K562 (cell line): ENCODE measurements at regions not wholly inside any gene's neighbourhood (a gene's known extent, or its start where the extent isn't known, plus 50 kb on each side); places are given as distances from the start of the nearest gene placed in this dataset.

Experiments
- ATAC-seq: fragments of 200-7000 bp; cut with Tn5 transposase; 3 replicates; pipeline ENCODE4 v1.9.1; 2020; ENCODE audit warnings: moderate library complexity
- BruUV-seq: library from RNA; stranded (reverse); fragments of 400-500 nt; replicated peaks from 2 replicates; lab custom pipeline; 2021; lab: Mats Ljungman, UMichigan
- CTCF ChIA-PET: fragments of 300-600 bp; formaldehyde crosslinking; extraction: SDS; loops from one replicate; lab custom pipeline; 2021; ENCODE audit warnings: low intra/inter-chr PET ratio; lab: Yijun Ruan, JAX
- POLR2A ChIA-PET: fragments of 300-600, 350-650 bp; sonication (Branson Sonifier 250); formaldehyde crosslinking; extraction: SDS; loops from one replicate; lab custom pipeline; 2021; ENCODE audit warnings: antibody characterized with exemption, inconsistent platforms; lab: Yijun Ruan, JAX
- DNase-seq, 4 experiments: peaks; one replicate each; pipeline versions ENCODE4 v3.0.0 to v3.0.0-alpha.2; 2011 to 2018; ENCODE audit warnings: low spot score in 3 of 4, mixed read lengths in 3 of 4; ENCODE audit errors: extremely low read depth in 1 of 4
- FAIRE-seq: peaks from 2 replicates; lab custom pipeline; 2011; peaks lifted over from hg19 to GRCh38; lab: Jason Lieb, UNC
- H2AFZ ChIP-seq: 2 replicates; pipeline ENCODE4 v1.6.0; 2011; ENCODE audit warnings: low read depth, low read length, control low read depth, inconsistent platforms
- H3K27ac ChIP-seq: fragments of 200-600 bp; 3 replicates; pipeline ENCODE4 v1.8.0; 2011; ENCODE audit warnings: low read depth, mild to moderate bottlenecking, control low read depth, inconsistent platforms, low read length, moderate library complexity, mixed read lengths; ENCODE audit errors: extremely low read depth
- H3K27me3 ChIP-seq, 2 experiments: fragments of 300-600 bp in 1 of 2; 2 replicates in 1 of 2; 3 replicates in 1 of 2; pipeline versions ENCODE4 v1.6.0 to v1.8.0; 2011; ENCODE audit warnings: inconsistent platforms in 2 of 2, low read length in 2 of 2, mild to moderate bottlenecking in 1 of 2, mixed read lengths in 1 of 2, moderate library complexity in 1 of 2; ENCODE audit not compliant: control insufficient read depth in 2 of 2, insufficient read depth in 2 of 2
- H3K36me3 ChIP-seq: fragments of 300-600 bp; 3 replicates; pipeline ENCODE4 v1.8.0; 2011; ENCODE audit warnings: mild to moderate bottlenecking, low read length, inconsistent platforms; ENCODE audit not compliant: control insufficient read depth, insufficient read depth
- H3K4me1 ChIP-seq, 2 experiments: fragments of 200-600 bp in 1 of 2; replicated peaks in 1 of 2; 2 replicates in 1 of 2; 3 replicates in 1 of 2; pipeline versions ENCODE4 v1.5.1 to v1.8.0; 2011; ENCODE audit warnings: inconsistent platforms in 2 of 2, low read length in 2 of 2, mild to moderate bottlenecking in 1 of 2, mixed read lengths in 1 of 2, moderate library complexity in 1 of 2; ENCODE audit not compliant: control insufficient read depth in 2 of 2, insufficient read depth in 2 of 2
- H3K4me2 ChIP-seq: 2 replicates; pipeline ENCODE4 v1.6.1; 2011; ENCODE audit warnings: low read length, control low read depth, inconsistent platforms, mixed read lengths; ENCODE audit not compliant: insufficient read depth
- H3K4me3 ChIP-seq: fragments of 200-600 bp; sonication (generic), shearing (Covaris generic); 2 replicates; pipeline ENCODE4 v1.5.1; 2016; ENCODE audit warnings: control low read depth, inconsistent platforms
- H3K79me2 ChIP-seq: fragments of 200-600 bp; 3 replicates; pipeline ENCODE4 v1.8.0; 2011; ENCODE audit warnings: low read length, inconsistent platforms; ENCODE audit not compliant: control insufficient read depth, insufficient read depth
- H3K9ac ChIP-seq, 2 experiments: 2 replicates each; pipeline versions ENCODE4 v1.6.0 to v1.6.1; 2011; ENCODE audit warnings: low read depth in 2 of 2, low read length in 2 of 2, control low read depth in 1 of 2, inconsistent platforms in 1 of 2, mild to moderate bottlenecking in 1 of 2, mixed read lengths in 1 of 2; ENCODE audit not compliant: insufficient read depth in 1 of 2
- H3K9me1 ChIP-seq: one replicate; pipeline ENCODE4 v1.6.0; 2011; ENCODE audit warnings: inconsistent platforms, mild to moderate bottlenecking, low read length, moderate library complexity; ENCODE audit not compliant: control insufficient read depth, insufficient read depth
- H3K9me3 ChIP-seq: replicated peaks from 2 replicates; pipeline ENCODE4 v1.5.1; 2011; ENCODE audit warnings: low read depth, low read length, inconsistent platforms; ENCODE audit not compliant: control insufficient read depth, insufficient read depth
- H4K20me1 ChIP-seq: replicated peaks from 2 replicates; pipeline ENCODE4 v1.6.1; 2011; ENCODE audit warnings: low read length, inconsistent platforms, mixed read lengths; ENCODE audit not compliant: control insufficient read depth, insufficient read depth
- C11orf30 ChIP-seq: fragments of 450-650 bp; IDR thresholded peaks from 2 replicates; pipeline ENCODE4 v1.6.1; 2016; ENCODE audit warnings: low read depth, mild to moderate bottlenecking
- CEBPG ChIP-seq, 3 experiments: fragments of 200-800 bp in 1 of 3; sonication (Bioruptor generic) in 1 of 3; sonication (generic) in 1 of 3; formaldehyde crosslinking in 1 of 3; IDR thresholded peaks in 2 of 3; conservative IDR thresholded peaks in 1 of 3; 2 replicates each; pipeline versions ENCODE4 v1.6.1 to v1.8.0; 2016 to 2022; ENCODE audit warnings: missing compliant biosample characterization in 2 of 3, missing genetic modification characterization in 2 of 3, mild to moderate bottlenecking in 1 of 3, missing genetic modification reagents in 1 of 3
- ETV5 ChIP-seq: sonication (generic); formaldehyde crosslinking; IDR thresholded peaks from 2 replicates; pipeline ENCODE4 v1.4.0; 2020; ENCODE audit warnings: low read depth, mild to moderate bottlenecking, missing genetic modification reagents
- HNRNPK ChIP-seq: fragments of 200-400 bp; formaldehyde crosslinking; IDR thresholded peaks from one replicate; pipeline ENCODE4 v1.6.1; 2018; ENCODE audit warnings: mild to moderate bottlenecking, low read depth, low read length; ENCODE audit not compliant: poor library complexity, severe bottlenecking
- NR2C2 ChIP-seq, 2 experiments: fragments of 200-800 bp in 1 of 2; sonication (Bioruptor generic) in 1 of 2; sonication (generic) in 1 of 2; formaldehyde crosslinking in 1 of 2; IDR thresholded peaks; 2 replicates each; pipeline versions ENCODE4 v1.6.1 to v1.8.0; 2016 to 2022; ENCODE audit warnings: mild to moderate bottlenecking in 1 of 2, missing compliant biosample characterization in 1 of 2, missing genetic modification characterization in 1 of 2, missing genetic modification reagents in 1 of 2
- RHOXF2B ChIP-seq: fragments of 250-450 bp; sonication (Bioruptor Pico); conservative IDR thresholded peaks from 2 replicates; pipeline ENCODE4 v1.5.1; 2021
- ZNF232 ChIP-seq: sonication (generic); formaldehyde crosslinking; IDR thresholded peaks from 2 replicates; pipeline ENCODE4 v1.8.0; 2022; ENCODE audit warnings: mild to moderate bottlenecking, missing genetic modification reagents
- WGBS: fragments of 100-300 bp; shearing (Covaris generic); methylation state at CpG from one replicate; pipeline ENCODE4 v1.1.6; 2016; ENCODE audit warnings: low coverage, mixed read lengths; ENCODE audit not compliant: insufficient coverage; ENCODE audit errors: missing lambda C conversion rate; 5-methylcytosine and 5-hydroxymethylcytosine counted together
- in situ Hi-C: fragments of 300-500 bp; cut with MboI; formaldehyde crosslinking; loops from 4 replicates; pipeline ENCODE4 v1.15.0; 2018; ENCODE audit warnings: inconsistent platforms, mixed read lengths
- intact Hi-C: fragments of 100-400 bp; cut with micrococcal nuclease; formaldehyde crosslinking; loops from 2 replicates; pipeline ENCODE4 v1.14.2; 2022
- TF ChIP-seq, protein P1 (sequence below): sonication (generic); formaldehyde crosslinking; IDR thresholded peaks from 2 replicates; pipeline ENCODE4 v1.8.0; 2022; ENCODE audit warnings: mild to moderate bottlenecking, missing genetic modification reagents
- TF ChIP-seq, protein P2 (sequence below): fragments of 200-800 bp; sonication (Bioruptor generic); IDR thresholded peaks from 2 replicates; pipeline ENCODE4 v1.6.1; 2017; ENCODE audit warnings: missing genetic modification characterization, missing compliant biosample characterization

GRCh38 chr13:31891472-31891871 is 140.1 kb upstream of the FRY start:
- Histone ChIP-seq H3K36me3 (no peaks in the 10 kb centered on the region), H3K4me3 (no peak overlapping the region), H3K9me3 (no peaks in the 10 kb centered on the region), H3K79me2 (no peaks in the 10 kb centered on the region), H3K4me1 (no peaks in the 10 kb centered on the region), H2AFZ (no peak overlapping the region), H3K9ac (no peak overlapping the region), H3K27me3 (no peaks in the 10 kb centered on the region), H3K9me1 (no peaks in the 10 kb centered on the region), H3K27ac (no peak overlapping the region), H3K4me2 (no peak overlapping the region), H4K20me1 (no peaks in the 10 kb centered on the region)
- ATAC-seq, result no peak
- DNase-seq, result no peak
- WGBS, result 10% methylated on average over 2 of the region's 2 CpGs
- FAIRE-seq, result no peak
- CTCF ChIA-PET, result no interaction called here
- intact Hi-C loops, result no loop called here
- in situ Hi-C loops, result no loop called here
- no peak for TF ChIP-seq ZNF232 (CRISPR knock-in tag)
- no peak for TF ChIP-seq C11orf30
- no peak for TF ChIP-seq HNRNPK
- TF ChIP-seq ETV5 (CRISPR knock-in tag), result no peak
- TF ChIP-seq RHOXF2B, result no peak
- TF ChIP-seq, protein P1, sequence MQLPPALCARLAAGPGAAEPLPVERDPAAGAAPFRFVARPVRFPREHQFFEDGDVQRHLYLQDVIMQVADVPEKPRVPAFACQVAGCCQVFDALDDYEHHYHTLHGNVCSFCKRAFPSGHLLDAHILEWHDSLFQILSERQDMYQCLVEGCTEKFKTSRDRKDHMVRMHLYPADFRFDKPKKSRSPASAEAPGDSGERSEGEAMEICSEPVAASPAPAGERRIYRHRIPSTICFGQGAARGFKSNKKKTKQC (CRISPR knock-in tag), result no peak
- TF ChIP-seq NR2C2 (CRISPR knock-in tag; IDR thresholded peaks at IDR 0.05), result no peak
- no peak for TF ChIP-seq NR2C2 (tag; IDR thresholded peaks at IDR 0.05)
- TF ChIP-seq, protein P2, sequence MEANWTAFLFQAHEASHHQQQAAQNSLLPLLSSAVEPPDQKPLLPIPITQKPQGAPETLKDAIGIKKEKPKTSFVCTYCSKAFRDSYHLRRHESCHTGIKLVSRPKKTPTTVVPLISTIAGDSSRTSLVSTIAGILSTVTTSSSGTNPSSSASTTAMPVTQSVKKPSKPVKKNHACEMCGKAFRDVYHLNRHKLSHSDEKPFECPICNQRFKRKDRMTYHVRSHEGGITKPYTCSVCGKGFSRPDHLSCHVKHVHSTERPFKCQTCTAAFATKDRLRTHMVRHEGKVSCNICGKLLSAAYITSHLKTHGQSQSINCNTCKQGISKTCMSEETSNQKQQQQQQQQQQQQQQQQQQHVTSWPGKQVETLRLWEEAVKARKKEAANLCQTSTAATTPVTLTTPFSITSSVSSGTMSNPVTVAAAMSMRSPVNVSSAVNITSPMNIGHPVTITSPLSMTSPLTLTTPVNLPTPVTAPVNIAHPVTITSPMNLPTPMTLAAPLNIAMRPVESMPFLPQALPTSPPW (CRISPR knock-in tag), result no peak
- TF ChIP-seq CEBPG (CRISPR knock-in tag; IDR thresholded peaks at IDR 0.05), result no peak
- TF ChIP-seq CEBPG (tag; conservative IDR thresholded peaks at IDR 0.05 in 1 of 2, IDR thresholded peaks at IDR 0.05 in 1 of 2), result no peak
- BruUV-seq, result no TSS peak
- POLR2A ChIA-PET, result no interaction called here
